ENCODE measurements at regions not wholly inside any gene's neighbourhood (a gene's known extent, or its start where the extent isn't known, plus 50 kb on each side); places are given as distances from the start of the nearest gene placed in this dataset.
"Not testable (repeated sequence)": the region's sequence is repeated elsewhere in the genome, so short reads cannot be mapped to it uniquely, and the experiment has no call there.

DNA sequence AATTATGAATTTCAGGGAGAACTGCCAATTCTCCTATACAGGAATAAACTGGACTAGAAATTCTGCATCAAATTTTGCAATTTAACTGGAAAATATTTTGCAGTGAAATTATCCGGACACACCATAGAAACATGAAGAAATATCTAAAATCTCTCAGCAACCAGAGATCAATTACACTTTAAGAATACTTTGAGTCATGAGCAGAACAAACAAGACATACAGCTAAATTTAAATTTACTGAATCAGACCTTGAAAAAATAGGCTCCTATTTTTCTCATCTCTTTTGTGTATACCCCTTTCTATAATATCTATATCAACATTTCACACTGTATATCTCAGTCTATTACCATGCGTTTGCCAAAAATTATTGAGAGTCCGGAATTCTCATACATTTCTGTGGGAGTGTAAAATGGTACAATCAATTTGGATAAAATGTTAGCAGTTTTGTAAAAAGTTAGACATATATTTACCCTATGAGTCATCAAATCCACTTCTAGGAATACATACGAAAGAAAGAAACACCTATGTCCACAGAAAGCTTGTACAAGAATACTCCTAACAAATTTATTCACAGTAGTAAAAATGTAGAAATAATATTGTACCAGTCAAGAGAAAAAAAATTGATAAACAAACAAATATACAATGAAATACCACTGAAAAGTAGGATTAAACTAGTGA lies 593.1 kb upstream of the NECTIN3 start:
- DNase-seq (ENCODE audit: low spot score) = no peak

DNA sequence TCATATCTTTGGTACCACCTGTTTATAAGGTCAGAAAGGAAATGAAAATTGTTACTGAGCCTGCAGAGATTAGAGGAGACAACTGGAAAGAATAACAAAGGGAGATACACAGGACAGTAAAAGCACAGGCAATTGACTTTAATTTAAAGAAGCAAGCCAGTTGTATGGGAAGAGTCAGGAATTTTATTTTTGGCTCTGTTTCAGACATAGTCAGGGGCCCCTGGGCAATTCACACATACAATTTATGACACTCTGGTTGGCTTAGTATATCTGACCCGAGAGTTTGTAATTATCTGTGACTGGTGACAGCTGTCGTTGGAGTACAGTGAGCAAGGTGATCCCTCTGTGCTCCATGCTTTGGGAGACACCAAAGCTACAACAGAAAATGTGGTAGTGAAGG lies 591.9 kb upstream of the NECTIN3 start:
- no peak for DNase-seq (ENCODE audit: low spot score)

DNA sequence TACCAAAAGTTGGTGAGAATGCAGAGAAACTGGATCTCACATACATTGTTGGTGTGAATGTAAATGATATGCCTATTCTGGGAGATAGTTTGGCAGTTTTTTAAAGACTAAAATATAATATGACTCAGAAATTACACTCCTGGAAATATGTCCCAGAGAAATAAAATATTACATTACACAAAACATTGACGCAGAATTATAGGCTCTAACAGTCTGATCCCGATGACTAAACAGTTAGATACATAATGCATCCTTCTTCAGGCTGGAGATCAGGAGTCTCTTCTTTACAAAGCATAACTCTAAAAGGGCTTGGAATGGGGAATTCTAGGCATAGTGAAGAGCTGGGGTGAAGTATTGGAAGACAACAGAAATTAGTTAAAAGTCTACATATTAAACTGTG lies 586.2 kb upstream of the NECTIN3 start:
- no peak for DNase-seq (ENCODE audit: low spot score)

DNA sequence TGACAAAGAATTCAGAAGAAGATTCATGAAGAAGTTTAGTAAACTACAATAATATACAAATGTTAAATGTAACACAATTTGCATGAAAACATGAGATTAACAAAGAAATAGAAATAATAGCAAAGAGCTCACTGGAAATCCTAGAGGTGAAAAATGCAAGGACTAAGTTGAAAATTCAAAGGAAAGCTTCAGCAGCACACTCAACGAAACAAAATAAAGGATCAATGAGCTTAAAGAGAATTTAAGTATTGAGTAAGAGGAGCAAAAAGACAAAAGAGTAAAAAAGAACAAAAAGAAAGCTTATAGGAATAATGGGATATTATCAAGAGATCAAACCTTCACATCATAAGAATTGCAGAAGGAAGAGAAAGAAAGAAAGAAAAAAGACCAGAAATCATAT lies 583.8 kb upstream of the NECTIN3 start:
- DNase-seq (ENCODE audit: low spot score) = no peak

DNA sequence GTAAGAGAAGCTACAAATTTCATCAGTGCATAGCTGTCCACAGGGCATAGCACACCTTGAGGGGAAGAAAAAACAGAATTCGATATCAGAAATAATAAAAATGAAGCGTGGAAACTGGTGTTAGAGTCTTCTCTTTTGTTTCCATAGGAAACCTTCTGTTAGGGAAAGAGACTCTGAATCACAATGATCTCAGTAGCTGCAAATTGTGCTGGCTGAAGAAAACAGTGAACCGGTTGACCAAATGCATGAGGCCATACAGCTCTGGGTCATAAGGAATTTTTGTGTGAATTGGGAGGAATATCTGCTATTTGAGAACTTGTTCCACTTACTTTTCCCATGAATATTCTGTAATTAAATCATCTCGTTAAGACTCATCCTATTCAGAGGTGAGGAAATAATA lies 580.2 kb upstream of the NECTIN3 start:
- no peak for DNase-seq (ENCODE audit: low spot score)

DNA sequence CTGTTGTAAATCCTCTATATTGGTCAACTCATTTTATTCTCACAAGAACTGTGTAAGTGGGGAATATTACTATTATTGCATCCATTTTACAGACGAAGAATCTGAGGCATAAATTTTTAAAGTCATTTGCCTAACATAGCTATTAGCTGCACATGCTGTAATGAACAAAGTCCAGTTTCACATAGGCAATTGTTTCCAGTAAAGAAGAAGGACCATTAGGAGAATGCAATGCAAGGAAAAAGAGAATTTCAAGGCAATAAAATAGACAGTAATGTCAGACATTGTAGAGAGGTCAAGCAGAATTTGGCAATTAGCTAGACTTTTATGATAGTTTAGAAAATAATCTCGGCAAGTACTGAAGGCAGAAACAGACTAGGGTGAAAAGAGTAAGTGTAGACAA lies 578.7 kb upstream of the NECTIN3 start:
- no peak for DNase-seq (ENCODE audit: low spot score)

DNA sequence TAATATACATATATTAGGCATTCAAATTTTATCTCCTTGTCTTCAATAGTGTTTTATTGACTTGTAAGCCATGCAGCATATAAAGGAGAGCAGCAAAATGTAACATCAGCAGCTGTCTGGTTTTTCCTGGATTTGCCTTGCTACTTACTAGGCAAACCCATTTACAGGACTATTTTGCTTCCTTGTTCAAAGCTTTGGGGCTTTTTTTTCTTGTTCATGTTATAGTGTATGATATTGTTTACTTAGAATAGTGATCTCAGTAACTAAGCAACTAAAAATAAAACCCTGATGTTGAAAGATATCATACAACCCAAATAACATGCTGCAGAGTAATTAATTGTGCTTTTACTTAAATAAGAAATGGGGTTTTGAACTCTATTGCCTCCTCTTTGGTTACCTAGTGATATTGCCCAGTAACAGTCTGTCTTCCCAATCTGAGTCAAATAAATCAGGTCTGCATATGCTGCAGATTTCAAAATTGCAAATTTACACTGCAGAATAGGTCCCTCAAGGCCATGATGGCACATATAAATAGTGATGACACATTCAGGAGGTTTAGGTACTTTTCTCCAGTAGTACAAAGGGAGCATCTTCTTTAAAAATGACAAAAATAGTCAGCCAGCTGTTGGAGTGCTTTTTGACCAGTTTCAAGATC lies 578.1 kb upstream of the NECTIN3 start:
- no peak for DNase-seq (ENCODE audit: low spot score)

DNA sequence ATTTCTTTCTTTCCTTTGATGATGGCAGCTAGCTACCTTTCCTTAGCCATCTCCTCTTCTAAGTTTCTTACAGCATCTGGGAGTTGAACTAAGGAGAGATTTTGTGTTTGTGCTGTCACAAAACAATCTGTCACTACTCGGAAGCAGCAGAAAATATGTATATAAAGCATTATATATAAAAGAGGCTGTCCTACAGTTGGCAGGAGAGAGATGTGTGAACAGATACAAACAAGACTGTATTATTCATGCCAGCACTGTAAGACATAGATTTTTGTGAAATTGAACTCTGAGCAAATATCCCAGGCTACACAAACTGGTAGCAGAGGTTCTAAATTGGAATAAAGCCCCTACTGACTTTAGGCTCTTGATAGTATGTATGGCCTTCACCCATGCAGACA lies 577.5 kb upstream of the NECTIN3 start:
- DNase-seq (ENCODE audit: low spot score) = no peak

DNA sequence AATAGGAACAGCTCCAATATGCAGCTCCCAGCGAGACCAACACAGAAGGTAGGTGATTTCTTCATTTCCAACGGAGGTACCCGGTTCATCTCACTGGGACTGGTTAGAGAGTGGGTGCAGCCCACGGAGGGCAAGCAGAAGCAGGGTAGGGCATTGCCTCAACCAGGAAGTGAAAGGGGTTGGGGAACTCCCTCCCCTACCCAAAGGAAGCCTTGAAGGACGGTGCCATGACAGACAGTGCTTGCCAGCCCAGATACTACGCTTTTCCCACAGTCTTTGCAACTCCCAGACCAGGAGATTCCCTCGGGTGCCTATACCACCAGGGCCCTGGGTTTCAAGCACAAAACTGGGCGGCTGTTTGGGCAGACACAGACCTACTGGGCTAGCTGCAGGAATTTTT lies 576.9 kb upstream of the NECTIN3 start:
- DNase-seq (ENCODE audit: low spot score) = no peak

DNA sequence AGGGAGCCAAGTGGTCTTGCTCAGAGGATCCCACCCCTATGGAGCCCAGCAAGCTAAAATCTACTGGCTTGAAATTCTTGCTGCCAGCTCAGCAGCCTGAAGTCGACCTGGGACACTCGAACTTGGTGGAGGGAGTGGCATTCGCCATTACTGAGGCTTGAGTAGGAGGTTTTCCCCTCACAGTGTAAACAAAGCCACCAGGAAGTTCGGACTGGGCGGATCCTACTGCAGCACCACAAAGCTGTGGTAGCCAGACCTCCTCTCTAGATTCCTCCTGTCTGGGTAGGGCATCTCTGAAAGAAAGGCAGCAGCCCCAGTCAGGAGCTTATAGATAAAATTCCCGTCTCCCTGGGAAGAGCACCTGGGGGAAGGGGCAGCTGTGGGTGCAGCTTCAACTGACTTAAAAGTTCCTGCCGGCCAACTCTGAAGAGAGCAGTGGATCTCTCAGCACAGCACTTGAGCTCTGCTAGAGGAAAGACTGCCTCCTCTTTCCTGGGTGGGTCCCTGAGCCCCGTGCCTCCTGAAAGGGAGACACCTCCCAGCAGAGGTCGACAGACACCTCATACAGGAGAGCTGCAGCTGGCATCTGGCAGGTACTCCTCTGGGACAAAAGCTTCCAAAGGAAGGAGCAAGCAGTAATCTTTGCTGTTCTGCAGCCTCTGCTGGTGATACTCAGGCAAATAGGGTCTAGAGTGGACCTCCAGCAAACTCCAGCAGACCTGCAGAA lies 576.3 kb upstream of the NECTIN3 start:
- DNase-seq (ENCODE audit: low spot score) = no peak

DNA sequence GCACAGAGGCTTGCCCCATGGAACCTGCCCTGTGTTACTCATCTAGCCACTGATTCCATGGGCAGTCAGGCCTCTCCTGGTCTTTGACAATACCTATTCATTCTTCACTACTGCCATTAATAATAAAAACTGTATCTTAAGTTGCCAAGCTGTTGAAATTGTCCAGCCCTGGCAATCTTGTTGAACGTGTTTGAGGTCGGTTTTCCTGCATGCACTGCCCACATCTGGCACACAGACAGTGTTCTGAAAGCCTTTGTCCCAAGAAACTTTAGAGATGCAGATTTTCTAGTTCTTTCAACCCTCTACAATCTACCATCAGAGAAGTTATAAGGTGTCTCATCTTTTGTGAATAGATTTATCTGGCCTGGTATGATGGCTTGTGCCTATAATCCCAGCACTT lies 567.2 kb upstream of the NECTIN3 start:
- no peak for DNase-seq (ENCODE audit: low spot score)

DNA sequence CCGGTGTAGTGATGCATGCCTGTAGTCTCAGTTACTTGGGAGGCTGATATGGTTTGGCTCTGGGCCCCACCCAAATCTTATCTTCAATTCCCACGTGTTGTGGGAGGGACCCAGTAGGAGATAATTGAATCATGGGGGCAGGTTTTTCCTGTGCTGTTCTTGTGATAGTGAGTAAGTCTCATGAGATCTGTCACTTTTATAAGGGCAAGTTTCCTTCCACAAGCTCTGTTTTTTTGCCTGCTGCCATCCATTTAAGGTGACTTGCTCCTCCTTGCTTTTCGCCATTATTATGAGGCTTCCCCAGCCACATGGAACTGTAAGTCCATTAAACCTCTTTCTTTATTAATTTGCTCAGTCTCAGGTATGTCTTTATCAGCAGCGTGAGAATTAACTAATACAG lies 566.7 kb upstream of the NECTIN3 start:
- no peak for DNase-seq (ENCODE audit: low spot score)

DNA sequence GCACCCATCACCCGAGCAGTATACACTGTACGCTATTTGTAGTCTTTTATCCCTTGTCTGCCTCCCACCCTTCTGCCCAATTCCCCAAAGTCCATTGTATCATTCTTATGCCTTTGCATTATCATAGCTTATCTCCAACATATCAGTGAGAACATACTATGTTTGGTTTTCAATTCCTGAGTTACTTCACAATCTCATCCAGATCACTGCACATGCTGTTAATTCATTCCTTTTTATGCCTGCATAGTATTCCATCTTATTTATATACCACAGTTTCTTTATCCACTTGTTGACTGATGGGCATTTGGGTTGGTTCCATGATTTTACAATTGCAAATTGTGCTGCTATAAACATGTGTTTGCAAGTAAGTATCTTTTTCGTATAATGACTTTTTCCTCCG lies 564.7 kb upstream of the NECTIN3 start:
- no peak for DNase-seq (ENCODE audit: low spot score)

DNA sequence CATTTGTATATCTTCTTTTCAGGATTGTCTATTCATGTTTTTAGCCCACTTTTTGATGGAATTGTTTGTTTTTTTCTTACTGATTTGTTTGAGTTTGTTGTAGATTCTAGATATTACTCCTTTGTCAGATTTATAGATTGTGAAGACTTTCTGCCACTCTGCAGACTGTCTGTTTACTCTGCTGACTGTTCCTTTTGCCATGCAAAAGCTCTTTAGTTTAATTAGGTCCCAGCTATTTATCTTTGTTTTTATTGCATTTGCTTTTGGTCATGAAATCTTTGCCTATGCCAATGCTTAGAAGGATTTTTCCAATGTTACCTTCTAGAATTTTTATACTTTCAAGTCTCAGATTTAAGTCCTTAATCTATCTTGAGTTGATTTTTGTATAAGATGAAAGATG lies 564.0 kb upstream of the NECTIN3 start:
- not testable (repeated sequence) for DNase-seq (ENCODE audit: low spot score)

DNA sequence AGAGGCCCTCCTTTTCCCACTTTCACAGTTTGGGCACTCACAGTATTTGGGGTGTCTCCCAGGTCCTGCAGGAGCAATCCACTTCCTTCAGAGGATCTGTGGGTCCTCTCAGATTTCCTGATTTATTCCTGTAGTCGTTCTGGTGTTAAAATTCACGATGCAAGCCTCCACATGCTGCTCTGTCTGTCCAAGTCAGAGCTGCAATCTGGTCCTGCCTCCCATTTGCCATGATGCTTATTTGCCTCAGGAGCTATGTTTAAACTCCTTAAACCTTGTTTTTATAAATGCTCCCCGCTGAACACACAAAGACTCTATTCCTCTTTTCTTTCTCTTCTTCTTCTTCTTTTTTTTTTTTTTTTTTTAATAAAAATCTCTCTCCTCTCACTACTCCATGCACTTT lies 558.7 kb upstream of the NECTIN3 start:
- DNase-seq (ENCODE audit: low spot score) = no peak

DNA sequence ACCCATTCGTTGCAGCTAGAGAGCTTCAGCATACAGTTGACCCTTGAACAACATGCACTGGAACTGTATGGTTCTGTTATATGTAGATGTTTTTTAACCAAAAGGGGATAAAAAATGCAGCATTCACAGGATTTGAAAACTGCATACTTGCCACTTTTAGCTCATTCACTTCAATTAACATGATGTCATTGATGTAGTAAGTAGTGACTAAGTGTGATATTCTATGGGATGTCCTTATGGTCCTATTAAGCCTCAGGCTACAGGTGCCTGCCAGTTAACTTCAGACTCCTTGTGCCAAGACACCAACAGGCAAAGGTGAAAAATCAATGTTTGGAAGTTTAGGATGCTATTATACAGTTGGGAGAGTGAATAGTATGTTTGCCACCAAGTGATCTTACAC lies 553.6 kb upstream of the NECTIN3 start:
- DNase-seq (ENCODE audit: low spot score) = no peak

DNA sequence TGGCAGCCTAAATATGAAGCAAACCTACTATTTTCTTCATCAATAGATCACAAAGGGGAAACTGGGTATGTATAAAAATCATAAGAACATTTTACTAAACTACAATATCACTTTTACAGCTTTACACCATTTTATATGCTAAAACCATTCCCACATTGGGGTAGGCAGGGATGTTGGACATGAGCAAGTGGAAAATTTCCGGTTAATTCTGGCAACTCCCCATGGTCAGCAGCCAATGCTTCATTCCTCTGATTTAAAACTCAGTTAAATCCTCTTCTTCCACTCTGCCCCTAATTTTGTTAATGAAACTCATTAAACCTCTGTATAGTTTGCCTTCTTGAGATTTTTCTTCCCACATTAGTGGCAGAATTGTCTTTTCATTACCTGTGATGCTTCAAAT lies 552.5 kb upstream of the NECTIN3 start:
- DNase-seq (ENCODE audit: low spot score) = no peak

DNA sequence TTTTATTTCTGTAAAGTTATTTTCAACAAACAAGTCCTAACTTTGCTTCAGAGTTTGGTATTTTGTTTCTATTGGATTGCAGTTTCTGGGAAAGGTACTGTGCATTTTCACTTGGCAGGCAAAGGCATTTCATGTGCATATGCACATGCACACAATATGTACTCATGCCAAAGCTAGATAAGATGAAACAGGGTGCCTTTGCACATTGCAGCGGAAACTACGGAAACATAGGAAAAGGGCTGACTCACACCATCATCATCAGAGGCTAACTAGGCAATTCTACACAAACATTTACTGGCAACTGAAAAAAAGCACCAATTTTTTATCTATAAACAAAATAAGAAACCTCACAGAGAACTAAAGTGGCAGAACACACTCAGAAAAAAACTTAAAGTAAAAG lies 550.6 kb upstream of the NECTIN3 start:
- no peak for DNase-seq (ENCODE audit: low spot score)

DNA sequence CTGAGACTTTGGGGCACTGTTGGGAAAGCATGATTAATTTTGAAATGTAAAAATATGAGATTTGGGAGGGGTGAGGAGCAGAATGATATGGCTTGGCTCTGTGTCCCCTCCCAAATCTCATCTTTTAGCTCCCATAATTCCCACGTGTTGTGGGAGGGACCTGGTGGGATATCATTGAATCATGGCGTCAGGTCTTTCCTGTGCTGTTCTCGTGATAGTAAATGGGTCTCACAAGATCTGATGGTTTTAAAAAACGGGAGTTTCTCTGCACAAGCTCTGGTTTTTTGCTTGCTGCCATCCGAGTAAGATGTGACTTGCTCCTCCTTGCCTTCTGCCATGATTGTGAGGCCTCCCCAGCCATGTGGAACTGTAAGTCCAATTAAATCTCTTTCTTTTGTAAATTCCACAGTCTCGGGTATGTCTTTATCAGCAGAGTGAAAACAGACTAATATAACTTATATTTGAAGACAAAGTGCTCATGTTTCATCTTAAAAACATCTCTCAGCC lies 546.0 kb upstream of the NECTIN3 start:
- not testable (repeated sequence) for DNase-seq (ENCODE audit: low spot score)

DNA sequence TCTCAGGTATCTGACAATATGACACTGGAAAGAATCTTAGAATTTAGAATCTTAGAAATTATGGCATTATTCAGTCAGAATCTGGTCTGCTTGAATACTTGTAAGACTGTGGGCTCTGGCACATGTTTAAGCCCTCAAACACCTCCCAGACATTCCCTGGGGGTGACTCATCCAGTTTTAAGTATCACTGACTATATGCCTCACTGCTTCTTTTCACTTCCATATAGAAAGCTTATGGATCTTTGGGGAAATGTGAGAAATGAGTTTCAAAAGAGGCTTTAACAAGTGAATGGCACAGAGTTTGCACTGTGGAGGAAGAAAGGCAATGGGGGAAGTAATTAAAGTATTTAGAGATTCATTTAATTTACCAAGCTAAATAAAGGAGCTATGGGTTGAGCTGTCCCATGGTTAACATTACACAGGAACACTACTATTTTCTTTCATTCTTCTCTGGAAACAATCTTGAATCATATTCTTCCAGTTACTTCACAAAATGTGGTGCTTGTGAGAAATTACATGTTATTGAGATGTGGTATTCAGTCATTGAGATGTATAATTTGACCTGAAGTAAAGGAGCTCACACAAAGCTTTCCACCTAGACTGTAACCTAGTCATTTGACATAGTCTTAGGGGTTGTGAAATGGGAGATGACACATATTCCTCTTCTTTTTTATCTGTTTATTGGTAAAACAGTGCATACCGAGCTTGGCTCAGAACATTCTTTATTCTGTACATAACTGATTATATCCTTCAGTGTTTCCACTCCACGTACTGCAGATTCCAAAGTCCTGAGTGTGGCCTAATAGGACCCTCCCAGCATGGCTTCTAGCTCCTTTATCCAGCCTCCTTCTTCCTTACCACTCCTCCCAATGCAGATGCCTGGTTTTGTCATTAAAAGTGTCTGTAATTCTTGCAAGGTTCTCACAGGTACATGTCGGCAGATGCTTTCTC lies 544.6 kb upstream of the NECTIN3 start:
- DNase-seq (ENCODE audit: low spot score) = no peak

DNA sequence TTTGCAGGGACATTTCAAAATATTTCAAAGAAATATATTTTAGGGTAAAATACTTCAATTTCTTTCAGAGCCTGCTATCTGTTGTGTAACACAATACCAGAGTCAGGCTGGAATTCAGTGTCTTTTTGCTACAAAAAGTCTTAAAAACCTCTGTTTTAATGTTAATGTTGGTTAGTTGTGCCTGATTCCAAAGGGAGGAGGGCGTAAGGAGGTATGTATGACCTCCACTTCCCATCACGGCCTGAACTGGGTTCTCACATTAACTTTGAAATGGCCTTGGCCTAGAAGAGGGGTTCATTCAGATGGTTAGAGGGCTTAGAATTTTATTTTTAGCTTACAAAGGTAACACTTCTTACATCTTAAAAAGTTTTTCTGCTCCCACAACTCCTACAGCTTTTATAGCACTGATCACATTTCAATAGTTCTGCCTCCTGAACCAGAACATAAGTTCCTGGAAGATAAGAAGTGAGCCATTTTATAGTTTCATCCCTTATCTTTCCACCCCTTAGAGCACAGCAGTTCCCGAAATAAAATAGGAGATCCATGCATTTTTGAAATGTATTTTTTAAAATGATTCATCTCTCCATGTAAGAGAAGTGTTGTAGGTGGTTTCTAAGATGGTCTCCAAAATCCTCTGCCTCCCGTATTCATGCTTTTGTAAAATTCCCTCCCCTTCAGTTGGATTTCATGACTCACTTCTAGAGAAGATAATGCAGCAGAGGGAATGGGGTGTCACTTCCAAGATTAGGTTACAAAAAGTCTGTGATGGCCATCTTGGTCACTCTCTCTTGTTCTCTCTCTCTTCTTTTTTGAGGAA lies 543.1 kb upstream of the NECTIN3 start:
- DNase-seq (ENCODE audit: low spot score) = no peak
